NCI-H2227 treated with DMSO at 0.1 percent for 48 hours (cell line): ENCODE measurements at regions not wholly inside any gene's neighbourhood (a gene's known extent, or its start where the extent isn't known, plus 50 kb on each side); places are given as distances from the start of the nearest gene placed in this dataset.

Experiments used
- DNase-seq: peaks from one replicate; lab custom pipeline; 2025; lab: John Stamatoyannopoulos, UW

DNA sequence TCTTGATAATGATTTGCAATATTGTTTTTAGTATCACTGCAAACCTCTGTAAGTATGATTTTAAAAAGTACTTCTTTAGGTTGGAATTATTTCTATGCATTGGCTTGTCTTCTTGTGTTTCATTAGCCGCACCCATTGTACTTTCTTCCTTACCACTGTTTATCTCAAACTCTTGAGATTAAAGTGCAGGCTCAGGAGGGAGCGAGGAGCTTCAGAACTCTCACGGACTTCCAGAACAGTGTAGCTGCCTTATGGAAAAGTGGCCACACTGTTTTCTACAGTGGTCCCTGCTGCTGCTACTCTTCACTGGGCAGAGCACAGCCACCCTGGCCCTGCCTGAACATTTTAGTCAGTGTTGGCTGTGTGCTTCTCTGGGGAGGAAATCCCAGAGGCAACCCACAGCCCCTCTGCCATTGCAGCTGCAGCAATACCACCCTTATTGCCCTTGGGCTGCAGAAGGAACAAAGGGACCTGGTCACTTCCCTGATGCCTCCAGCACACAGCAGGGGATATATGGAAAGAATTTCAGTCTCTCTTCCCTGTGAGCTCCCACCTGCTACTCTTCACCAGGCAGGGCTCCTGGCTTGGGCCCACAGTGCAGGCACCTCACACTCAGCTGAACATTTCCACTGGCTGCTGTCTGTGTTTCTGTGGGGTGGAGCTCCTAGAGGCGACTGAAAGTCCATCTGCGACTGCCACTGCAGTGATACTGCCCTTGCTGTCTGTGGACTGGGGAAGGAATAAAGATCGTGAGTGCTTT lies 91.7 kb upstream of the MAP3K4 start:
- no peak for DNase-seq

DNA sequence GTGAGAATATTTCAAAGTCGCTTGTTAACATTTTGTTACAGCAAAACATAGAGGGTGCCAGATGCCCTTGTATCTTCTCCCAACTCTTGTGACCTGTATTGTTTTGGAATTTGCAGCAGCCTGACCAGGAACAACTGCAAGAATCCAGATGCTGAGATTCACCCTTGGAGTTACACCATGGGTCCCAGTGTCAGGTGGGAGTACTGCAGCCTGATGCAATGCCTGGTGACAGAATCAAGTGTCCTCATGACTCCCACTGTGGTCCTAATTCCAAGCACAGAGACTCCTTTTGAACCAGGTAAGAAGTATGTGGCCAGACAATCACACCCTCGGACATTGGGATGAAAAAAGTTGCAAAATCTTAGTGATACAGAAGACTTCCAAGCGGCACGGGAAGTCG lies 79.6 kb upstream of the MAP3K4 start:
- no peak for DNase-seq

DNA sequence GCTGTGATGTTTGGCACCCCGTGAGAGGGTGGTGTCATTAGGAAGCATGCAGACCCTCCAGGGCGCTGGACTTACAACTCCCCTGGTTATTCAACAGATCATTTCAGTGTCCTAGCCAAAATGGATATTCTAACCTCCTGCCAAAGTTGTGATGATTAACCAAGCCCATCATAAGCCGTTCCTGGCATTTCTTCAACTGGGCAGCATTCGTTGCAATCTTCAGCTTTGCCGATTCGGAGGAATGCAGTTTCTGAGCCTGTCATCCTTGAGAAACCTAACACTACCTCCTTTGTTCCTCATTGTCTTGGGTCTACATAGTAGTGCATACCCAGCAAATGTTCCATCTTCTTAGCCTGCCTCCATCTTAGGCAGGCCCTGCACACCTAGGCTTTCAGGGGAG lies 79.2 kb upstream of the MAP3K4 start:
- no peak for DNase-seq

DNA sequence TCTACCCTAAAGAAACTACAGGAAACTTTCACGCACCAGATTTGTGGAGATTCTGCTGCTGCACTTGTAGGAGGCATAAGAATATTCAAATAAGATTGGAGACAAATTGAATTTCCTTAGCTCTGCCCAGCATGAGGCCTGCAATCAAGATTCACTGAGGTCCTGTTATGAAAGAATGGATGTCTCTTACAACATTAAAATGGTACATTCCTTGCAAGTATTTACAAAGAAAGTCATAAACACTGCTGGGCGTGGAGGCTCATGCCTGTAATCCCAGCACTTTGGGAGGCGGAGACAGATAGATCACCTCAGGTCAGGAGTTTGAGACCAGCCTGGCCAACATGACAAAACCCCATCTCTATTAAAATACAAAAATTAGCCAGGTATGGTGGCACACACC lies 74.0 kb upstream of the MAP3K4 start:
- DNase-seq: no peak

DNA sequence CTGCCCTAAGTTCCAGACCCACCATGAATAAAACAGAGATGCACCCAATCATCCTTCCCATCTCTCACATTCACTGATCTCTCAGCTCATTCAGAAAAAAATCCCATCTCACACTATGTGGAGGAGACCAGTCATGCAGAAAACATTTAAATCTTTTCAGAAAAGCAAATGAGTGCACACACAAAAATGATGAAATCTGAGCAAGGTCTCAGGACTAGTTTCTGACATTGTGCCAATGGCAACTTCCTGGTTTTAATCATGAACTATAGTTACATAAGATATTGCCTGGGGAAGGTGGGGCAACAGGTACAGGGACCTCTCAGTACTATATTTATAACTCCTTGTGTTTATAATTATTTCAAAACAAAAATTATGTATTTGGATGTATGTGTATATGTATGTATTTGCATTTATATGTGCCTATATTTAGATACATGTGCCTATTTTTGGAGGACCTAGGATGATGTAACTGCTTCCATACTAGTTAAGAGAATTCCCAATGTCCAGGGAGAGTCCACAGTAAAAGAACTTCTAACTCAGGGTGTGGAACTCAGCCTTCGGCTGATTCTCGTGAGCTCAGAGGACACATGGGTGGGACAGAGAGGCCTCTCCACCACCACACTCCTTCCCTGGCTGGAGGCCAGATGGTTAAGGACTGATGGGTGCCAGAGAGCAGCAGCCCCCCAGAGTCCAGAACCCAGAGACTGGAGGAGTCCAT lies 71.7 kb upstream of the MAP3K4 start:
- no peak for DNase-seq

DNA sequence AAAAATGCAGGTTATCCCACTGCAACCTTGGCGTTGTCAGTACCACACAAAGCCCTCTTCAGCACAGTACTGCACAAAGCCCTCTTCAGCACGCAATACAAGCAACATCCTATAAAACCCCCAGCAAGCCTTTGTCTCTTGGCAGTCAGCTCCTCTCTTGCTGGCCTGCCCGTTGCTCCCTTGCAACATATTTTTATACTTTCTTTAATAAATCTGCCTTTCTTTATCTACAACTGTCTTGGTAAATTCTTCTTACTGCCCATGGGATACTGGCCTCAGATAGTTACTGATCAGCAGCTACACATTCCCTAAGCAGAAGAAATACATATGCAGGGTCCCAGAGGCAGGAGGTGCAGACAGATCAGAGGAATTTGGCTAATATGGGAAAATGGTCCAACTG lies 70.5 kb upstream of the MAP3K4 start:
- no peak for DNase-seq

DNA sequence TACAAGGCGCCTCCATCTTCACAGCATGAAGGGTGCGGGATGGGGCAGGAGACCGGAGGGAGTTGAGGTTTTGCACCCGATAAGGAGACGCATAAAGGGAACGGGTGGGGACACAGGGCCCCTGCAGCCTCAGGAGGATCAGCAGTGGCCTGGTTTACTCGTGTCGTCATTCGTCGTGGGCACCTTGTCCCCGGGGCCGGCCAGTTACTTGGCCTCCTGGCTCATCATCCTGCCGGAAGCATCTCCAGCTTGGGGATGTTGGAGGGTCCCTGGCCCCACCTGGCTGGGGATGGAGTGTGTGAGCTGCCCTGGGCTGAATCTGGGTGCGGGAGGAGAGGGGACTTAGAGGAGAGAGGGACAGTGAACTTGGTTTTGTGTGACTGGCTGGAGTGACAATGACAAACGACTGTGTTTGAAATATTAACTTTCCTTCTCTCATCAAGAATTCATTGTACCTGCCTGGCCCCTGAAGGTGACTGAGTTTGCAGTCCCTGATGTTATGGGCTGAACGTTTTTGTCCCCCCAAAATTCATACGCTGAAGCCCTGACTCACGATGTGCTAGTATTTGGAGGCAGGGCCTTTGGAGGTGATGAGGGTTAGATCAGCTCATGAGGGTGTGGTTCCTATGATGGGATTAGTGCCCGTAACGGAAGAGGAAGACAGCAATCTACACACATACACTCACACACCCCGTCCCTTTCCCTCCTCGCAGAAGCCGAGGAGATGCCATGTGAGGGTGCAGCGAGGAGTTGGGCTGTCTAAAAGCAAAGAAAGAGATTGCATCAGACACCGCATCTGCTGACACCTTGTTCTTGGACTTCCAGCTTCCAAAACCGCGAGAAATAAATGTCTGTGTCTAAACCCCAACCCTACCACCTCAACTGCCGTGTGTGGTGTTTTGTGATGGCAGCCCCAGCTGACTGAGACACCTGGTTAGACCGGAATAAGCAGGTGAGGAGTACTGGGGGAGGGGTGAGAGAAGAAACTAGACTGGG lies 65.0 kb upstream of the MAP3K4 start:
- DNase-seq: no peak

DNA sequence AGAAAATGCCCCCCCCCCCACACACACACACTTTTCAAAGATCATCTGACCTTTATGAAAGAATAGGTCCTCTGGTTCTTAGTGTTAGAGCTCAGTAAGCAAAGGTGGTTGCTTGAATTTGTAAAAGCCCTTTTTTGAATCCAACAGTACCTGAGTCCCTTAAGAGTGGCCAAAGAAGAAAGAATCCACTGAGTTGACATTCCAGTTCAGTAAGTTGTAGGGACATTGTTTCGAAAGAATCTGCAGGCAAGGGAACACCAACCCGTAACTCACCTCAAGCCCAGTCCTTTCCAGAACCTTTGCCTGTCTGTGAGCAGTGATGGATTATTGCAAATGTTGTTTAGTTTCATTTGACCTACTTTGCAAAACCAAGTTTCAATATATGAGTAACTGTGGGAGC lies 64.2 kb upstream of the MAP3K4 start:
- DNase-seq: no peak

DNA sequence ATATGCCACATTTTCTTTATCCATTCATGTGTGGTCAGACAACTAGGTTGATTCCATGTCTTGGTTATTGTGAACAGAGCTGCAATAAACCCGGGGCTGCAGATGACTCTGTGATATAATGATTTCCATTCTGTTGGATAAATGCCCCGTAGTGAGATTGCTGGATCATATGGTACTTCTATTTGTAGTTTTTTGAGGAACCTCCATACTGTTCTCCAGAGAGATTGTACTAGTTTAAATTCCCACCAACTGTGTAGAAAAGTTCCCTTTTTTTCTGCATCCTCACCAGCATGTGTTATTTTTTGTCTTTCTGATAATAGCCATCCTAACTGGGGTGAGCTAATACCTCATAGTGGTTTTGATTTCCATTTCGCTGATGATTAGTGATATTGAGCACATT lies 62.2 kb upstream of the MAP3K4 start:
- DNase-seq: no peak

DNA sequence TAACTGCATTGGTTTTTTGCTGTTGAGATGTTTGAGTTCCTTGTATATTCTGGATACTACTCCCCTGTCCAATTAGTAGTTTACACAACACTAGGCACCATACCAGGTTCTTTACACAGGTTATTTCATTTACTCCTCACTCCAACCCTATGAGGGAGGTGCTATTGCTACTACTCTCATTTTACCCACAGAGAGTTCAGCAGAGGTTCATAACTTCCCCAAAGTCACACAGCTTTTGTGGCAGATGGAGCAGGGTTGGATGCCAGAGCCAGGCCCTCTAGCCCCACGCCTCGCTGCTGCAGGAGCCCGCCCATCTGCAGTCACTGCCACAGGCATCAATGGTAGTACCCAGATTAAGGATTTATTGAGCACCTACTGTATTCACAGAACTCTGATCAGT lies 61.7 kb upstream of the MAP3K4 start:
- DNase-seq: no peak

DNA sequence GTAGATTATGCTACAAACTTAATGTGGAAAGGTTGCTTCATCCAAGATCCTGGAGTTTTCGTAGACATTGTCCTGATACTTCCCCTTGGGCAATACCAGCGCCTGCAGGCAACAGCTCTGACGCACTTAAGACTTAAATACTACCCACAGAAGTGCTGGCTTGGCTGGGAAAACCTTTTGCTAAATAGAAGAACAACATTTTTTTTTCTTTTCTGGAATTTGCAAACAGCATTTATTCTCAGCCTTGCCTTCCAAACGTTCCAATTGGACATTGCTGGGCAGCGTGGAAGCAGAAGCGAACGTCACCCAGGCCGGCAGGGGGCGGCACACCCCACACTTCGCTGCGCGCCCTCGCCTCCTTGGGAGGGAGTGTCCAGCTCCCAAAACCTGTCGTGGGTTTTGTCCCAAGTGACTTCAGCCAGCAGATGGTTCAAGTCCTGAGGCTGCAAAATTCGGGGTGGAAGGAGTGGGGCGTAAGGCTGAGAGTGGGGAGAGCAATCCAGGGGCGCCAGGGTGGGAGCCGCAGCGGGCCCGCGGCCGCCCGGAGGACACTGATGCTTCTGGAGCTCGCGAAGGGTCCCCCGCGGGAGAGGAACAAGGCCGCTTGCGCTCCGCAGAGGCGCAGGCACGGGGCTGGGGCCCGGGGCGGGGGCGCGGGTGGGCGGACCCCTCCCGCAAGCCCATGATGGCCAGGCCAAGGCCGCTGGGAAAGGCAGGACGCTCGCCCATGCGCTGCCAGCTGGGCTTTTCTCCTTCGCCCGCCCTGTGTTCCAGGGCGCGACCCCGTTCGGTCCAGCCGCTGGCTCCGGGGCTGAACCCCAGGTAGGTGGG lies 60.8 kb upstream of the MAP3K4 start:
- peak; percentile 41 for DNase-seq

DNA sequence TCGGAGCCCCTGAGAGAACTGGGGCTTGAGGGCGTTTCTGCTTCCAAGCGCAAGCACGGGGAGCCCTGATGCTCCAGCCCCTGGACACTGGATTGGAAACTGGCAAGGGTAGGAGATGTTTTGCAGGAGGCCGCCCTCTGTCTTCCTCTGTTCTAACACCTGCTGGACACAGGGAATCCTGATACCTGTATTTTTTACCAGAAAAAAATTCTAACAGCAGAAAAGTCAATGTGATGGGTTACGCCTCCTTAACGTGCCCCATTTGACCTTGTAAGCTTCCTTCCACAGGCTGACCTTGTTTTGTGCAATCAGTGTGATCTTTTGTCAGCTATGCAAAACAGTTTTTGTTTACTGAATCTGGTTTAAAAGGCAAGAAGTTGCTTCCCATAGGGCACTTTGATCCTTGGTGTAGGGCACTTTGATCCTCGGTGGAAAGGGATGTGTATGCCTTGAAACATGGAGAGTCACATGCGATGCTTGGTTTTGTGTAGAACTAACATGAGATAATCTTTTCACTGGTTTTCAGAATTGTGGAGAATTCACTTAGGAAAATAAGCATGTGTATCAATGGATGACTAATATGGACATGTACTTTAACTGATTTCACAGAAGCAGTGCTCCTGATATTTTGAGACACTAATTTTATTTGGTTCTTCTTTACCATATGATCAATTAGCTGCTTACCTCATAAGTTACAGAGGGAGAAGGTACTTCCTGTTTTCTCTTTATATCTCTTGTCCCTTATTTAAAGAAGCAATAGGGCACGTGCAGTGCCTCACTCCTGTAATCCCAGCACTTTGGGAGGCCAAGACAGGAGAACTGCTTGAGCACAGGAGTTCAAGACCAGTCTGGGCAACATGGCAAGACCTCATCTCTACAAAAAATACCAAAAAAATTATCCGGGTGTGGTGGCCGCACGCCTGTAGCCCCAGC lies 59.9 kb upstream of the MAP3K4 start:
- no peak for DNase-seq

DNA sequence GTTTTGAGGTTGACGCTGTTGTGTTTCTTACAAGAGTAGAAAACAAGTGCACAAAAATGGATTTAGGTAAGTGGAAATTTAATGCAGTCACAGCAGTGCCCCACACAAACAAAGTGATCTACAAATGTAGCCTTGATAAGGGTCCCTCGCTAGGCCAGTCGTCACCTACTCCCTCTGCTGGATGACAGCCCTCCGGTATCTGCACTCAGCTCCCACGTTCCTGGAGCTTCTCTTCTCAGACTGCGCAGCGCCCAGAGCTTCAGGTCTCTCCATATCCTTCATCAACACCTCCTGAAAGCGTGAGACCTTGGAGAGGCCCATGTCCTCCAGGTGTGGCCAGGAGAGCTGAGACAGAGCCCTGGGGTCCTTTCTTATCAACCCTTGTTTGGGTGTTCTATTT lies 58.3 kb upstream of the MAP3K4 start:
- DNase-seq: no peak

DNA sequence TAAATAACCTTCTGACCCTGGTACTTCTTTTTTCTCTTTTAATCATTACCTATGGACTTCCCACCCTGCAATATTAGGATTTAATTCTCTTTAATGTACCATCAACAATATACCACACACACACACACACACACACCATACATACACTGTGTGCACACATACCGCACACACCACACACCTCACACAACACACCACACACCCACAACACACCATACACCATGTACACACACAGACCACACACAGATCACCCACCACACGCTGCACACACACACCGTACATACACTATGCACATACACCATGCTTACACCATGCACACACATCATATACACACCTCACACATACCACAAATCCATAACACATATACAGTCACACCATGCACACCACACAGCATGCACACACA lies 57.4 kb upstream of the MAP3K4 start:
- DNase-seq: no peak

DNA sequence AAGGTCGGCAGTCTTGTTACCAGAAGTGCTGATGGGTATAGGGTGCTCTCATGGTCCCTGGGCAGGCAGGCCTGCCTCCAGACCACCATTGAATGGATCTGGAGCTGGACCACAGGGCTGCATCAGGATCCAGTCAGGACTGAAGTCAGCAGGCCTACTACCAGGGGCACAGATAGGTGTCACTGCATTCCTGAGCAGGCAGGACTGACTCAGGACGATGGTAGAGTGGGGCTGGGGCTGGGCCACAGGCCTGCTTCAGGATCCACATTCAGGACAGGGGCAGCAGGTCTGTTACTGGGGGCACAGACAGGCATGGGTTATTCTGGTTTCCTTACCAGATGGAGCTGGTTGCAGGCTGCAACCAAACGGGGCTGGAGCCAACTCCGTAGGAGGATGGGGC lies 51.4 kb upstream of the MAP3K4 start:
- DNase-seq: no peak
